ENCODE measurements at regions not wholly inside any gene's neighbourhood (a gene's known extent, or its start where the extent isn't known, plus 50 kb on each side); places are given as distances from the start of the nearest gene placed in this dataset.
"Not testable (repeated sequence)": the region's sequence is repeated elsewhere in the genome, so short reads cannot be mapped to it uniquely, and the experiment has no call there.

- TF ChIP-seq SUZ12 (IDR thresholded peaks at IDR 0.05; ENCODE audit: extremely low read depth, insufficient read depth, insufficient read length); YY1 (IDR thresholded peaks at IDR 0.05; ENCODE audit: insufficient read depth, insufficient read length); ZNF274 (IDR thresholded peaks at IDR 0.05; ENCODE audit: low read depth, low read length): not testable (repeated sequence)
Measured at GRCh38 chr3:64361036-64361435, 135.8 kb upstream of the PRICKLE2 start.
